NCI-H82 (cell line): ENCODE measurements at regions not wholly inside any gene's neighbourhood (a gene's known extent, or its start where the extent isn't known, plus 50 kb on each side); places are given as distances from the start of the nearest gene placed in this dataset.

Experiments
- DNase-seq: peaks from one replicate; lab custom pipeline; 2025; lab: John Stamatoyannopoulos, UW

DNA sequence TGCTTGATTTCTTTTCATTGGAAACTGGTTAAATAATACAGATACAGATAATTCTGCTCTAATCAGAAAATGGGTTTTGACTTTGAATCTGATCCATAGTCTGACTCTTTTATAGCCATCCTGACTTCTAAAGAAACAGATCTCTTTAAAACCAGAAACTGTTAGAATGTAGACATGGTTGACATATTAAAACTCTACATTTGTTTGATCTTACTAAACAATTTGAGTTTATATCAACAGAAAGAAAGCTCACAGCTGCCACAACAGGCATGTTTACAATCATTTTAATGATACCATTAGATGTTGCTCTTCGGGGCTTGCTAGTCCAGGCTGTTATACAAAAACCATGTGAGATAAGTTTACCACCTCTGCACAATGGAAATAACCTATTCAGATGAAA lies 193.0 kb upstream of the SEMA3A start:
- DNase-seq: no peak

DNA sequence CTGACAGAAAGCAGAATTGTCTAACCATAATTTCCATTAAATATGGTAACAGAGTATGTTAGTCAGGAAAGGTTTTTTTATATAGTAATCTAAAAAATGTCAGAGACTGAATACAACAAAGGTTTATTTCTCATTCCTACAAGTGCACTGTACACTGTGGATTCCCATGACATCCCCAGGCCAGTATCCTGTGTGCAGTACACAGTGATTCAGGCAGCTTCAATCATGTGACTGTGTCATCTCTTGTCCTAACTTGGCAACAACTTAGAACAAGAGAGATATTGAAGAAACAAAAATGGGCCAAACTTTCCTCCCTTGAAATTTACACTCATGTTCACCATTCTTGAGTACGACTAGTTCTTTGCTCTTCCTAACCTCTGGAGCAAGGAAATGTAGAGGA lies 189.8 kb upstream of the SEMA3A start:
- DNase-seq: no peak

DNA sequence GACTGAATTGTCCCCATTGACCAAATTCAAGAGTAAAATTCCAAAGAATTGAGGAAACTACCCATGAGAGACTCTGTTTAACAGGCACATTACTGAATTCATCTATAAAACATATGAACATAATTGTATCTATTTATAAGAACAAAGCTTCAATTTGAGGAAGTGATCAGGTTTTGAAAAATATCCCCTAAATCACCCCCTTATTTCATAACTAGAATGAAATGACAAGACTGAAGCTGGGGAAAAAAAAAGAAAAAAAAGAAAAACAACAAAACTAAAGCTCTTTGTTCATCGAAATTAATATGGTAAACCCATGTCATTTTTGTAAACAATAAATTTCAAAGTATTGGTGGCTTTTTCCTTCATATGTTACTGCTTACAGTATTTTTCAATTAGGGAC lies 184.9 kb upstream of the SEMA3A start:
- DNase-seq: no peak

DNA sequence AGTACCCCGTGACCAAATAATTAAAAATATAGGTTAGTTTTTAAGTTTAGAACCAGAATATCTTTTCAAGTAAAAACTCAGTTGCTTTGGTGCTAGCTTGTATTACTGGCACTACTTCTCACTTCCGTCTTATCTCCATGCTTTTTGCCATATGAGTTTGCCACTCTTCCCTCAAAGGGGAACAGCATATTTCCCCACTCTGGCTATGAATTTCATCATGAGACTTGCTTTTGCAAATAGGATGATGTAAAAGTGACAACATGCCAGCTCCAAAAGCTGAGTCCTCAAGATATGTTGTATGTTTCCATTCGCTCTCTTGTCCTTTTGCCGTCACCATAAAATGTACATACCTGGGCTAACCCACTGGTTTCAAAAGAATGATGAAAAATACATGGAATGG lies 178.1 kb upstream of the SEMA3A start:
- DNase-seq: no peak

DNA sequence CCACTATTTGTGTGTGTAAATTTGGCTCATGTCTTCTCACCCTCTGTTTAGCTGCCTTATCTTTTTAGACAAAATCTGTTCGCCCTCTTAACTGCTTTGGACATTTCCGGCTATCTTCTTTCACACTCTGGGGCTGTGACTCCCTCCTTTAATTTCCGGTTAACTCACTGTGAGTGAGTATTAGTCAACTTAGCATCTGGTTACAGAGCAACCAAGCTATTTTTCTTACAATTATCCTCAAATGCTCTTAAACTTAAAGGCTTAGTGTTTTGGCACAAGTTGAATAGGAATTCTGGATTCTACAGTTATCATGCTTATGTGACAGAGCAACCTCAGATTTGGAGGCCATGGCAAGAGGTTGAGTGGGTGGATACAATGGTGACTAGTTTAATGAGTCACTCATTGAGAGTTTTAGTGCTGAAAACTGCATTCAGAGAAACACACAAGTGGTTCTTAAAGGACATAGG lies 177.6 kb upstream of the SEMA3A start:
- peak; percentile 80 for DNase-seq

DNA sequence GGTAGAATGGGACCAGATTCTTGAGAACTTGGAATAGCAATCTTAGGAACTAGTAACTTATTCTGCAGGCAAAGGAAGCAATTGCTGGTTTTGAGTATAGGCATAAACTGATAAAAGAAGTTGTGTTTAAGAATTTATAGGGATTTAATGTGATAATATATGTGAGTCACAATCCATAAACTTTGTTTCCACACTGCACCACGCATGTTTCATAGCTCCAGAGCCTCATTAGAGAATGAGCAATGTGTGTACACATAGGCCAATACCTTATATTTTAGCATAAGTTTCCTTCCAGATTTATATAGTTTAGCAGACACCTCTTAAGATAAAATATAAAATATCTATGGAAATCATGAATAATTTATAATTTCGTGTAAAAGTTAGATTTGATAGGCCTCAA lies 175.5 kb upstream of the SEMA3A start:
- no peak for DNase-seq

DNA sequence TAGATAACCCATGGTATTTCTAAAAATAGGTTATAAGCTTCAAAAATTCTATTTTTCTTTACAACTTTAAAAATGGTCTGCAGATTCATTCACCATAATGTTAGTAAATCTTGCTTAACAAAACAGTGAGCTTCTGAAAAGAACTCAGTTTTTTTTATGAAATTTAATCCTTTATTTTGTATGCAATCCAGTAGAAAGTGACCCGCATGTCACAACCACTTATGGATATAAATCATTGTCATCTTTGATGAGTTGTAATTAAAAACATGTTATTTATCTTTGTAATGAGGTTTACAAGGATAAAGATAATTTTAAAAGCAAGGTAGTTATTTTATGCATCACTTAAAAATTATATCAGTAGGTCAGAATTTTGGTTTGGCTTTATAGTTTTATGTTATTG lies 173.5 kb upstream of the SEMA3A start:
- DNase-seq: no peak

DNA sequence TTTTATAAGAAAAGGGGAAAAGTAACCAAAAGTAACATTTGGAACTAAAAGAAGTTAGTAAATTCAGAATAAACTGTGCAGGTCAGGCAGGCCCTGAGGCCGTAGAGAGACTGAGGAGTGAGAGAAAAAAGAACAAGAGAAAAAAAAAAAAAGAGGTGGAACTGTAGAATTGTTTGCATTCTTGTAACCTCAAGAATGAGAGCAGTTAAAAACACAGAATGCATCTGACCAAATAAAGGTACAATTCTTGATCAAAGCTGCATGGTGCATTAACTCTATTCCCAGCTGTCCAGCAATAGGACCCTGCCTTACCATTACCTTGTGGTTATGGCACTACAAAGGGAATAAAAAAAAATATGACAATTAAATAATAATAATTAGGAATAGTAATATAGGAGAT lies 170.1 kb upstream of the SEMA3A start:
- DNase-seq: no peak

DNA sequence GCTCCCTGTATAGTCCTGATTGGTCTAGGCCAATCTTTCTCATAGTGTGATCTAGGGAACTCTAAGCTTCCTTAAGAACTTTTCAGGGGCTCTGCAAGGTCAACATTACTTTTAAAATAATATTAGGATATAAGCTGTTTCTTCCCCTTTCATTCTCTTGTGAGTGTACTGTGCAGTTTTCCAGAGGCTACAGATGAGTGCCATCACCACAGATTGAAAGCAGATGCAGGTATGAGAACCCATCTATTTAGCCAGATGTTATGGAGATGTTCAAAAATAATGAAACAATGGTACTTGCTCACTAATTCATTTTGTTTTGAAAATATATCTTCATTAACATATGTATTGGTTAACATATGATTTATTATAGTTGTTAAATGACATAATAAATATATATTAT lies 169.2 kb upstream of the SEMA3A start:
- DNase-seq: no peak

DNA sequence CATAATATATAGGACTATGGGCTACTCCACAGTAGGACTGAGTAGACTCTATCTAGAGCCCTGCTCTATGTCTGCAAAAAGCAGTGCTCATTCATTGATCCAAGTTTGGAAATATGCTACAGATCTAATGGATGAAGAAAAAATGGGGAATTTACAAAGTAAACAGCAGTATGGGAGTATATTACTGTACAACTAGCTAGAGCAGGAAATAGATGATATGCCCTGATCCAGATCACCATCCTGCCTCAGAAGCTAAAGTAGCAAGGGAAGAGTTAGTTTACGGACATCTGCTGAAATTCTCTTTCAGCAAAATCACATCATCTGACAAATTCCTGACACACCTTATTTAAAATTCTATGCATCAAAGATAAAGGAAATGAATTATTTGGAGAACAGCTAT lies 168.2 kb upstream of the SEMA3A start:
- DNase-seq: no peak

DNA sequence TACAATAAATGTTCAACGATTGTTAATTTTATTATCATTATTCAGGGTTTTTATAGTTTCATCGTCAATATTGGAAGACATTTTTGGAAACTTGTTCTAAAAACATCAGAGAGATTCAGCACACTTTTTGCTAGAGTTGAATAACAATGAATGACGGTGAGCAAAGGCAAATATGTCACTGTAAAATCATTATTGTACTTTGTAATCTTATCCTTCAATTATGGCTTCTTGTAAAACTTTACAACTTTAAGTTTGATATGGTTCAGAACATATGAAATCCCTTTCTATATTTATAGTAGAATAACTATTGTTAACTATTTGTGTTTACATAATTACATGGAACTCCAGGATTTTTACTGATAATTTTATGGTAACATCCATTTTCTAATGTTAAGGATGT lies 167.8 kb upstream of the SEMA3A start:
- no peak for DNase-seq

DNA sequence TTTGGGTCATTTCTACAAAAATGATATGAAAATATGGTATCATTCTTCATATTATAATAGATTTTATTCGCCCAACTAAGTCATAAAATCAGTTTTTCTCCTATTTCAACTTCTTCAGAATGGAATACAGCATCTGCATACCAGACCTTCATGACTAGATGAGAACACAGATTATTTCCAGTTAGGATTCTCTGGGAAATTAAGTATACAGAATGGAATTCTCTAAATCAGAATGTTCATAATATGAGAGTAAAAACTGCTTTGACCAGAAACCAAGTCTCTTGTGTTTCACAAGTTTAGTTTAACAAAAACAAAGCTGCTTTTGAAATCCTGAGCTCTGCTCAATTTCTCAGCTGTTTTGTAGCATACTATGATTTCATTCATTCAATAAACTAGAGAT lies 160.3 kb upstream of the SEMA3A start:
- no peak for DNase-seq

DNA sequence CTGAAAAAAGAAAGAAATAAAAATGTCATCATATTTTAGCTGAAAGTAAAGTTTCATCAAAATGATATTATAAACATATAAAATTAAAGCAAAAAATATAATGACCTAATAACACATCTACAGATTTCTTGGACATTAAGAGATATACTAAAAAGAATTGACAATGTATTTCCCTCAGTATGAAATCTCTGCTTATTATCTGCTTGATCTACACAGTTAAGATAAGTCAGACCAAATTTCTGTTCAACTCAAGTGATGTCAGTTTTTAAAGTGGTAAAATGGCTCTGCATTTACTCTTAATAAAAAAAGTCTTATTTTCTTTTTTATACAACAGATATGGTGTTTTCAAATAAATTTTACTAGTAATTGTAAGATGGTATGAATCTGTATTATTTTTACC lies 159.4 kb upstream of the SEMA3A start:
- DNase-seq: no peak

DNA sequence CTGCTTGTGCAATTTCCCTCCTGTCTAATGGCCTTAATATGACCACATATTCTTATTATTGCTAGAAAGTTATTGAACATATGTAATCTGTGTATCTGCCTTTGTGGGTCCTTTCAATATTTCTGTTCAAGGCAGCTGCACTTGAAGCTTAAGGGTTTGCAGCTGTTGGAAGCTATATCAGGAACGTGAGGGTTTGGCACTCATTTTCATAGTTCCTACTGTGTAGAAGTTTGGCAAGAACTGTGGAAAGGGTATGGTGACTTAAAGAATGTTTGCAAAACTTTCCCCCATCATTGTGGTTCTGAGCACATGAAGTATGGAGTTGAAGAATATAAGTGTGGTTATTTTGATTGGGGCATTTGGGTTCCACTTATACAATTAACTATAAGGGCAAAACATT lies 144.7 kb upstream of the SEMA3A start:
- no peak for DNase-seq

DNA sequence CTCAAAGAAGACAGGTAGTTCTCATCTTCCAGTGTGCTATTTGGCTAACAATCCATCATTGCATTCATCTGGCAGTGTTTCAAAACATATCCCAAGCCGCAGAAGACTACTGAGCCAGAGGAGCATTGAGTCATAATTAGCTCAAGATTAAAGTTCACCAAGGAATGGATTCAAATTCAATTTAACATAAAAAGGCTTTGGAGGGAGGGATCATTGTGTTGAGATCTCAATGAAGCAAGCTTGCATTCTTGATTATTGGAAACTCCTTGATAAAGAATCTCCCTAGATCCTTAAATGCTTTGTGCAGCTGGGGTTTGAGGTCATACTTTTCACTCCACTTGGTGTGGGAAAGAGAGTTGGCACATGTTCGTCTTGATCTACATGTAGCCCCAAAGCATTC lies 142.8 kb upstream of the SEMA3A start:
- DNase-seq: no peak

DNA sequence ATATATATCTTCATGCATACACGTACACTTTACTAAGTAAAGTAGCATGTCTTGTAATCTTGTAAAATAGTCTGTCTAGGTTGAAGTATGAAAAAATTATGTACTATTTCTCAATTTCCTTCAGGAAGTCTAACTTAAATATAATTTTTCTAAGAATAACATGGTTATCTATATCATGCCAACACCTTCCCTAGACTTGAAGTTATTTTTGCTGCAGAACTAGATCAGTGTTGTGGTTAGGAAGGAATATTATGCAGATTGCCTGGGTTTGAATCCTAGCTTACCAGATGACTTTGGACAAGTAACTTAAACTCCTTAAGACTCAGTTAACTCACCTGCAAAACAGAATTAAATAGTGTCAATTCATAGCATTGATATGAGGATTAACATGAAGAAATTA lies 142.2 kb upstream of the SEMA3A start:
- DNase-seq: no peak

DNA sequence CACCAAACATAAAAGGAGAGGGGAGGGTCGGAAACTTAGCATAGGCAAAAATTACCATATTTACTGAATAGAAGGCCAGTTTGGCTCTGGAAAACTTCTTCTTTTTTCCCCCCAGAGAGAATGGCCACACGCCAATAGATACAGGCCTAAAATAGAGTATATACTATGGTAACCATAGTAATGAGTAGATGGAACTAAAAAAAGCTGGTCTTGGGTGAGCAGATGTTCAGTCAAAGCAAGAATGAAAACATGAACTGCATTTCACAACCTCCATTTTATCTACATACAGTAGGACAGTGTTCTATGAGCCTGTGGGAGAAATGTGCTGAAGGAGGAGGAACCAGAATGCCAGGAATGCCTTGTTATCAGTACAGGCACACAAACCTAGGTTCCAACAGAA lies 141.7 kb upstream of the SEMA3A start:
- DNase-seq: no peak

DNA sequence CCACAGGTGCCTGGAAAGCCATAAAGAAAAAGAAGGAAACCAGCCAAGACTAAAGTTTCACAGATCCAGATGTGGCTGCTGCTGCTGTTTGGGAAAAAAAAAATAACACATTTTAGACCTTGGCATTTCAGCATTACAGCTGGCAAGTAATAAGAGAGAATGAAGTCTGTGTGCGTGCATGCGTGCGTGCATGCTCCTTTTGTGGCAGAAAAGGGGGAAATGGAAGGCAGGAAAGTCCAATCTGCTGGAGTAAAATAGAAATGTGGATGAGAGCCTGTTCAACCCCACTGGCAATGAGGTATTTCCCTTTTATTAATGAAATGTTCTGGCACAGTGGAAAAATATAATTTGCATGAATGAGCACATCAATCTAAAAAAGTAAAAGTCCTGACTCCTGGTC lies 137.0 kb upstream of the SEMA3A start:
- DNase-seq: no peak

DNA sequence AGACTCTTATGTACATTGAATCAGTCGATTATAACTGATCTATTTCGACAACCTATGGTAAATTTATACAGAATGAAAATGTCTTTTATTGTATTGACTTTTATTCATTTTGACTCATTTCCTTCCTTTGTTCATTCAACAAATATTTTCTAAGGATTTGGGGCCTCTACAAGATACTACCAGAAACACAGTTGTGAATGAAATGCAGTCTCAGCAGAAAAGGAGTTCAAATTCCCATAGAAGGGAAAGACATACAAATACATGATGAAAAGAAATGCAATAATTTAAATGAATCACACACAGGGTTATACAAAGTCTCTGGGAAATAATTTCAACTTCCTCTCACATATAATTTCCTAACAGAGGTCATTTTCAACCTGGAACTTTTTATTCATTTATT lies 134.0 kb upstream of the SEMA3A start:
- no peak for DNase-seq

DNA sequence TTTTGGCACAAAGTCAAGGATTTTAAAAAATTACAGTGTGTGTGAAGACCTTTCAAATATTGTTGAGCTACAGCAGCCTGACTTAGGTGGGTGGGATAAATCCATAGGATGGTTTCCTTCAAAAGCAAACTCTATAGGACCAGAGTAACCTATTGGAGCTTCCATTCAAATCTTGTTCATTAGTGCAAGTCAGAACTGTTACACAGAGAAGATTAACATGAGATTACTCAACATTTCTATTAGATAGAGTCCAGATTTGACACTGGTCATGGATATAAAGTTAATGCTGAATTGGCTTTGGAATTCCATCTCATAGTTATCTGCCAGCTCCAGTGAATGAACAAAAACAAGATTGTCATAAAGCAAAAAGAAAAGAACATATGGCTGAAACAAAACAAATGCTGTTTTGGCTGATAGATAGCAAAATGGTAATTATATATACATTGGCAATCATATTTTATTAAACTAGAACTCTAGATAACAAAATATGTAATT lies 129.6 kb upstream of the SEMA3A start:
- no peak for DNase-seq

DNA sequence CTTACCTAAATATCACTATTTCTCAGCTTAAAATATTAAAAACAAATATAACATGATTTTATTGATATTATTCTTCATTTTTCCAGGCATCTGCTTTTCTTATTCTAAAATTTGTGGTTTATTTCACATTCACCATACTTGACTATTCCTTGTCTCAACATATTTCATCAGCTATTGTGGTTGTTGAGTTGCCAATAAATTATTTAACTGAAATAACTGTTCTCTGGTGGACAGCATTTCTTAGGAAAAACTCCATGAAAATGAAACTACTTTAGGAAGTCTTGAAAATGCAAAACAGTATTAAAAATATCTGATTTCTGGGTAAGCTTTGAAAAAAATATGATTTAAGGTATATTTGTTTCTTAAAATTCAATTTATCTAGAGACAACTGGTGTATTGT lies 122.9 kb upstream of the SEMA3A start:
- no peak for DNase-seq

DNA sequence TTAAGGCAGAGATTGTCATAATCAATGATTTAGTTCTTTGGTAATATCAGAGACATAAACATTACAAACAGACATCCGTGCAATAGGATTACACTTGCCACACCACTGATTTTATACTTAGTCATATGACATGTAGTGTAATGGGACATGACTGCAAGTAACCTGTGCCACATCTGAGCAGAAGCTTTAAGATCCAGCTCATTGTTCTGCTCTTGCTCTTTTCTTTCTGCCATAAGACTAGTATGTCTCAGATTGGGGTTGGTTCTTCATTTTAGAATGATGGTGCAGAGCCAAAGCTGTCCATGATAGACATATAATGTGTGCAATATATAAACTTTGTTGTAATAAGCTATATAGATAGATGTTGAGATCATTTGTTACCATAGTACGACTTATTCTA lies 119.7 kb upstream of the SEMA3A start:
- DNase-seq: no peak

DNA sequence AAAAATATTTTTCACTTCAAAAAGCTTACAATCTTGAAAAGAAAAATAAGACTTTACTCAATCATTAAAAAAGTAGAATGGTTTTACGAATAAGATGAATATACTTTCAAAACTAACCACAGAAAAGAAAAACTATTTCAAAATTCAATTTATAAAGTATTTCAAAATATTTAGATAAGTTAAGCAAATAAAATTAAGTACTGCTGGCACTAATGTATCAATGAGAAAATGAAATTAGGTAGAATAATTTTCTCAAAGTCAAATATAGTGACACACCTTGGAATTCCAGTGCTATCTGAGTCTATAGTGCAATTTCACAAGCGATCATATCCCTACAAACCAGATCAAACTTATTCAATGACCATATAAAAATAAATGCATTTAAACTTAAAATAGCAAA lies 109.8 kb upstream of the SEMA3A start:
- DNase-seq: no peak

DNA sequence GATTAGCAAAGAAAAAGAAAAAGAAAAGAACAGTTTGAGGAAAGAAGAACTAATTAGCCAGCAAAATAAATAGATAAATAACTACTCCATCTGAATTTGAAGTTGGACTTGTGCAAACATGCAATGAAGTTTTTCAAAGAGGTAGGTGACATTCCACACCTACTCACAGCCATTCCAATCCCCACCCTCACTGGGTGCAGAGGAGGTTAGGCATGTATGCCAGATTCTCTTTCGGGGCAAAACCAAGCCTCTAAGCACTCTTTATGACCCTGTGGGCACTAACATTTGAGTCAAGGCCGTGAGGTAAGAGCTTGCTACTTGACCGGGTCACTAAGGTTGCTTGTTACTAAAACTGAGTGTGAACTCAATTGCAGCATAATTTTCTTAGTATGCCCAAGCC lies 108.4 kb upstream of the SEMA3A start:
- no peak for DNase-seq

DNA sequence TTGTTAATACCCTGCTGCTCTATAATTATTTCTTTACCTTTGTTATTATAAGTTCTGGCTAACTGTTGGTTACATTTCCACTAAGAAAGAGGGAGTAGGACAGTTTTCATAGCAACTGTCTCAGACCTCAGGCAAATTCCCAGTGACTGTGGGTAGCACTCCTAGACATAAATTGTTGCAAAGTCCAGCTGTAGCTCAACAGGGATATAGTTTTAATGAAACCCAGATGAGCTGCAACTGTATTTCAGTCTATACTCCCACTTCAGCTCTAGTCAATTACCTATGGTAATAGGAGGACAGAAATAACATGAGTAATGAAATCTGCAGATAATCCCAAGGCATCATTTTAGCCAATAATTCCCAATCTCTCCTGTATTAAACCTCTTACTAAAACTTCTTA lies 103.0 kb upstream of the SEMA3A start:
- DNase-seq: no peak
